ENCODE measurements at regions not wholly inside any gene's neighbourhood (a gene's known extent, or its start where the extent isn't known, plus 50 kb on each side); places are given as distances from the start of the nearest gene placed in this dataset.

DNA sequence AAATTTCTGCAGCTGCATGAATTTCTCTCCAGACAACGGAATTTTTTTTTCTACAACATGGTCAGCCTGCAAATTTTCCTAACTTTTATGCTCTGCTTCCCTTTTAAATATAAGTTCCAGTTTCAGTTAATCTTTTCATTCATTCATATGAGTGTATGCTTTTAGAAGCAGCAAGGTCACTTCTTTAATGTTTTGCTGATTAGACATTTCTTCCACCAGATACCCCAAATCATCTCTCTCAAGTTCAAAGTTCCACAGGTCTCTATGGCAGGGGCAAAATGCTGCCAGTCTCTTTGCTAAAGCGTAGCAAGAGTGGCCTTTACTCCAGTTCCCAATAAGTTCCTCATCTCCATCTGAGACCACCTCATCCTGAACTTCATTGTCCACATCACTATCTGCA is 205.6 kb upstream of the GRM7 start:
- no peak for FAIRE-seq
- TF ChIP-seq, protein P1, sequence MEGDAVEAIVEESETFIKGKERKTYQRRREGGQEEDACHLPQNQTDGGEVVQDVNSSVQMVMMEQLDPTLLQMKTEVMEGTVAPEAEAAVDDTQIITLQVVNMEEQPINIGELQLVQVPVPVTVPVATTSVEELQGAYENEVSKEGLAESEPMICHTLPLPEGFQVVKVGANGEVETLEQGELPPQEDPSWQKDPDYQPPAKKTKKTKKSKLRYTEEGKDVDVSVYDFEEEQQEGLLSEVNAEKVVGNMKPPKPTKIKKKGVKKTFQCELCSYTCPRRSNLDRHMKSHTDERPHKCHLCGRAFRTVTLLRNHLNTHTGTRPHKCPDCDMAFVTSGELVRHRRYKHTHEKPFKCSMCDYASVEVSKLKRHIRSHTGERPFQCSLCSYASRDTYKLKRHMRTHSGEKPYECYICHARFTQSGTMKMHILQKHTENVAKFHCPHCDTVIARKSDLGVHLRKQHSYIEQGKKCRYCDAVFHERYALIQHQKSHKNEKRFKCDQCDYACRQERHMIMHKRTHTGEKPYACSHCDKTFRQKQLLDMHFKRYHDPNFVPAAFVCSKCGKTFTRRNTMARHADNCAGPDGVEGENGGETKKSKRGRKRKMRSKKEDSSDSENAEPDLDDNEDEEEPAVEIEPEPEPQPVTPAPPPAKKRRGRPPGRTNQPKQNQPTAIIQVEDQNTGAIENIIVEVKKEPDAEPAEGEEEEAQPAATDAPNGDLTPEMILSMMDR (IDR thresholded peaks at IDR 0.05; ENCODE audit: borderline replicate concordance, extremely low read depth, insufficient read depth), result no peak
- intact Hi-C loops (cut with DNase I), result no loop called here
- Histone ChIP-seq H3K9me3 (ENCODE audit: control insufficient read depth in 2 of 3, insufficient read depth in 1 of 3, low read length in 3 of 3) (no peaks in the 10 kb centered on the region), H3K27ac (ENCODE audit: low read depth in 2 of 2, low read length in 2 of 2) (no peak overlapping the region), H3K9ac (ENCODE audit: low read length in 3 of 3) (no peak overlapping the region), H3K4me3 (ENCODE audit: low read length in 3 of 3) (no peak overlapping the region), H3K27me3 (ENCODE audit: control insufficient read depth, insufficient read depth, low read length) (no peaks in the 10 kb centered on the region), H3K36me3 (ENCODE audit: control insufficient read depth in 2 of 3, insufficient read depth in 3 of 3, low read length in 3 of 3) (no peaks in the 10 kb centered on the region), H3K4me1 (ENCODE audit: control insufficient read depth in 2 of 3, insufficient read depth in 2 of 3, low read depth in 1 of 3, low read length in 3 of 3) (no peaks in the 10 kb centered on the region)
- no peak for DNase-seq

GRCh38 chr3:6657591-6657990 is 203.3 kb upstream of the GRM7 start:
- Histone ChIP-seq H3K9ac (ENCODE audit: low read length in 3 of 3) (no peak overlapping the region), H3K4me1 (ENCODE audit: control insufficient read depth in 2 of 3, insufficient read depth in 2 of 3, low read depth in 1 of 3, low read length in 3 of 3) (no peaks in the 10 kb centered on the region), H3K36me3 (ENCODE audit: control insufficient read depth in 2 of 3, insufficient read depth in 3 of 3, low read length in 3 of 3) (no peaks in the 10 kb centered on the region), H3K4me3 (ENCODE audit: low read length in 3 of 3) (no peak overlapping the region), H3K9me3 (ENCODE audit: control insufficient read depth in 2 of 3, insufficient read depth in 1 of 3, low read length in 3 of 3) (no peaks in the 10 kb centered on the region), H3K27me3 (ENCODE audit: control insufficient read depth, insufficient read depth, low read length) (no peaks in the 10 kb centered on the region), H3K27ac (ENCODE audit: low read depth in 2 of 2, low read length in 2 of 2) (no peak overlapping the region)
- TF ChIP-seq, protein P1 (IDR thresholded peaks at IDR 0.05; ENCODE audit: borderline replicate concordance, extremely low read depth, insufficient read depth), result no peak
- intact Hi-C loops (cut with DNase I), result no loop called here
- FAIRE-seq, result no peak
- no peak for DNase-seq

GRCh38 chr3:6667354-6667753 is 193.6 kb upstream of the GRM7 start:
- H3K36me3 ChIP-seq (ENCODE audit: control insufficient read depth in 2 of 3, insufficient read depth in 3 of 3, low read length in 3 of 3), result no peaks in the 10 kb centered on the region
- H3K9me3 ChIP-seq (ENCODE audit: control insufficient read depth in 2 of 3, insufficient read depth in 1 of 3, low read length in 3 of 3), result peaks cover 0 to 9% (median 0%) of the 10 kb centered on the region in 3 donors
- intact Hi-C loops (cut with DNase I), result no loop called here
- no peak for FAIRE-seq
- no peak for DNase-seq
- H3K9ac ChIP-seq (ENCODE audit: low read length in 3 of 3), result no peak overlapping the region
- no peaks in the 10 kb centered on the region for H3K27me3 ChIP-seq (ENCODE audit: control insufficient read depth, insufficient read depth, low read length)
- H3K4me3 ChIP-seq (ENCODE audit: low read length in 3 of 3), result no peak overlapping the region
- TF ChIP-seq, protein P1 (IDR thresholded peaks at IDR 0.05; ENCODE audit: borderline replicate concordance, extremely low read depth, insufficient read depth), result no peak
- no peak overlapping the region for H3K27ac ChIP-seq (ENCODE audit: low read depth in 2 of 2, low read length in 2 of 2)
- H3K4me1 ChIP-seq (ENCODE audit: control insufficient read depth in 2 of 3, insufficient read depth in 2 of 3, low read depth in 1 of 3, low read length in 3 of 3), result no peaks in the 10 kb centered on the region

- DNase-seq (no peak), FAIRE-seq (no peak)
- no peak overlapping the region for H3K4me3 ChIP-seq (ENCODE audit: low read length in 3 of 3)
- TF ChIP-seq, protein P1 (IDR thresholded peaks at IDR 0.05; ENCODE audit: borderline replicate concordance, extremely low read depth, insufficient read depth), result no peak
- peaks cover 0 to 9% (median 0%) of the 10 kb centered on the region in 3 donors for H3K9me3 ChIP-seq (ENCODE audit: control insufficient read depth in 2 of 3, insufficient read depth in 1 of 3, low read length in 3 of 3)
- H3K4me1 ChIP-seq (ENCODE audit: control insufficient read depth in 2 of 3, insufficient read depth in 2 of 3, low read depth in 1 of 3, low read length in 3 of 3), result no peaks in the 10 kb centered on the region
- H3K27me3 ChIP-seq (ENCODE audit: control insufficient read depth, insufficient read depth, low read length), result no peaks in the 10 kb centered on the region
- no peak overlapping the region for H3K9ac ChIP-seq (ENCODE audit: low read length in 3 of 3)
- no peak overlapping the region for H3K27ac ChIP-seq (ENCODE audit: low read depth in 2 of 2, low read length in 2 of 2)
- no peaks in the 10 kb centered on the region for H3K36me3 ChIP-seq (ENCODE audit: control insufficient read depth in 2 of 3, insufficient read depth in 3 of 3, low read length in 3 of 3)
- intact Hi-C loops (cut with DNase I), result no loop called here
Measured at GRCh38 chr3:6671363-6671762, 189.6 kb upstream of the GRM7 start.

All from kidney (tissue), 13 donors.